GM21515 (cell line): ENCODE measurements at regions not wholly inside any gene's neighbourhood (a gene's known extent, or its start where the extent isn't known, plus 50 kb on each side); places are given as distances from the start of the nearest gene placed in this dataset.
"Not testable (repeated sequence)": the region's sequence is repeated elsewhere in the genome, so short reads cannot be mapped to it uniquely, and the experiment has no call there.

ENCODE experiments used
- ATAC-seq: cut with Tn5 transposase; IDR thresholded peaks from one replicate; pipeline ENCODE4 v1.9.1; 2021; ENCODE audit not compliant: unreplicated experiment

GRCh38 chr12:91640021-91640420, 457.4 kb upstream of the DCN start:
- no peak for ATAC-seq

- ATAC-seq: no peak
Observed at GRCh38 chr12:91639327-91639726, 456.7 kb upstream of the DCN start.

- no peak for ATAC-seq
Observed at GRCh38 chr12:91637789-91638624, 455.4 kb upstream of the DCN start.

GRCh38 chr12:91636721-91637120, 454.1 kb upstream of the DCN start:
- ATAC-seq: no peak

GRCh38 chr12:91634386-91634713, 451.7 kb upstream of the DCN start:
- not testable (repeated sequence) for ATAC-seq

- ATAC-seq: no peak
Observed at GRCh38 chr12:91633734-91634357, 451.2 kb upstream of the DCN start.

GRCh38 chr12:91633206-91633605, 450.6 kb upstream of the DCN start:
- ATAC-seq: no peak

GRCh38 chr12:91632042-91632786, 449.6 kb upstream of the DCN start:
- ATAC-seq: no peak

GRCh38 chr12:91630596-91631293, 448.1 kb upstream of the DCN start:
- ATAC-seq: no peak

GRCh38 chr12:91630083-91630482, 447.5 kb upstream of the DCN start:
- ATAC-seq: no peak

GRCh38 chr12:91629440-91629839, 446.8 kb upstream of the DCN start:
- no peak for ATAC-seq

GRCh38 chr12:91628656-91629055, 446.0 kb upstream of the DCN start:
- no peak for ATAC-seq

- ATAC-seq: no peak
Observed at GRCh38 chr12:91627225-91627624, 444.6 kb upstream of the DCN start.

GRCh38 chr12:91622981-91623380, 440.4 kb upstream of the DCN start:
- ATAC-seq: no peak

- no peak for ATAC-seq
Observed at GRCh38 chr12:91622037-91622436, 439.4 kb upstream of the DCN start.

GRCh38 chr12:91620992-91621391, 438.4 kb upstream of the DCN start:
- ATAC-seq: no peak

- no peak for ATAC-seq
Observed at GRCh38 chr12:91620422-91620821, 437.8 kb upstream of the DCN start.

- ATAC-seq: no peak
Observed at GRCh38 chr12:91618281-91618680, 435.7 kb upstream of the DCN start.

- no peak for ATAC-seq
Observed at GRCh38 chr12:91617818-91618217, 435.2 kb upstream of the DCN start.

- no peak for ATAC-seq
Observed at GRCh38 chr12:91616416-91616815, 433.8 kb upstream of the DCN start.

GRCh38 chr12:91613223-91613779, 430.7 kb upstream of the DCN start:
- ATAC-seq: no peak
